ENCODE measurements at regions not wholly inside any gene's neighbourhood (a gene's known extent, or its start where the extent isn't known, plus 50 kb on each side); places are given as distances from the start of the nearest gene placed in this dataset.

DNA sequence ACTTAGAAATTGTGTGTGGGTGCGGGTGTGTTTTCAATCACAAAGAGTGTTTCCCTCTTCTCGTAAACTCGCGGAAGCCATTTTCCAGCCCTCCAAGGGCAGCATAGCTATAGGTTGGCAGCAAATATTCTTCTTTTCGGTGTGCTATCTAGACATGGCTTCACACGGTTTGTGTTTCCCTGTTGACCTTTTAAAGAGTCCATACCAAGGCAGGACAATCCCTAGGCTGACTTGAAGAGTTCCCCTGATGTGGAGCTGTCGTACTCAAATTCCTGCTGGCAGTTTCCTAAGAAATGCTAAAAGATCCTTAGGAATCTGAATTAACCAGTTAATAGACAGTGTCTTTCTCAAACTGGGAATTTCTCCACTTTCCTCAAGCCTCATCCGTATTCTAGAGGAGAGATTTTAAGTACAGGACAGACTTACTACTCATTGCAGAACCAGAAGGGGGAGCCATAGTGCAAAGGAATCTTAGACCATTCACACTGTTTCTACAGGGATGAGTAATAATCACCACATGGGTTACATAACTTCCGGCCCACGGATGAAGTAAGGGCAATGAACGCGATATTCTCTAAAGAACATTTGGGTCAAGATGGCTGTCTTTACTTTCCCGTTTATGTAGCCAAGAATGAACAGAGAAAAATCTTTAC lies 288.6 kb upstream of the ELAC2 start:
- DNase-seq (ENCODE audit: low read depth): peak; percentile 77

- no peak for DNase-seq (ENCODE audit: low read depth)
These were observed 285.2 kb upstream of the ELAC2 start for GRCh38 chr17:13302983-13303382.

GRCh38 chr17:13302419-13302818 lies 284.6 kb upstream of the ELAC2 start:
- no peak for DNase-seq (ENCODE audit: low read depth)

DNA sequence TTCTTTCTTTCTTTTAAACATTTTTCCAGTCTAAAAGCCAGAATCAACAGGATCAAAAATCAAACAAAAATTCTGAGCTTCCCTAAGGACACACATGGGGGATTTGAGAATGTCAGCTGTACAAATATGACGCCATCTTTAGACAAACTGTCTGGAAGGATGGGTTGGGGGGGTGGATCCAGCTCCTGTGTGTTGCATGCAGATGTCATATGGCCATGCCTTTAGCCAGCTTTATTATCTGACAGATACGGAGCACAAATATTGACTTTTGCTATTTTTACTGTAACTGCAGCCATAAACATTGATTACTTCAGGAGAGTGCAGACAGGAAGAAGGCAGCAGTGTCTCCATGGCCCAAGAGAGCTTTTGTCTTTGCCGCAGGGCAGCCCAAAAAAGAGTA lies 279.4 kb upstream of the ELAC2 start:
- DNase-seq (ENCODE audit: low read depth): no peak

DNA sequence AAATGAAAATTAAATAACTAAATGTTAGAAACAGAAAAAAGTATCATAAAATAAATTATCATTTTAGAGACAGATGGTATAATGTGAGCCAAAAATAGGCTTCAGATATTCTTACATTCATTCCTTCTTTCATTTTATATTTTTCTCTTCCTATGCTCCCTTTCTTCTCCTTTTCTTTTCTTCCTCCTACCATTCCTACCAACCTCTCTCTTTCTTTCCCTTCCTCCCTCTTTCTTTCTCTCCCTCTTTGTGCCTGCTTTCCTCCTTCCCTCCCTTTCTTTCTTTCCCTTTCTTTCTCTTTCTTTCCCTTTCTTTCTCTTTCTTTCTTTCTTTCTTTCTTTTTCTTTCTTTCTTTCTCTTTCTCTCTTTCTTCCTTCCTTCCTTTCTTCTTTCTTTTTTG lies 275.6 kb upstream of the ELAC2 start:
- no peak for DNase-seq (ENCODE audit: low read depth)

- no peak for DNase-seq (ENCODE audit: low read depth)
These were observed 274.5 kb upstream of the ELAC2 start for GRCh38 chr17:13292291-13292690.

DNA sequence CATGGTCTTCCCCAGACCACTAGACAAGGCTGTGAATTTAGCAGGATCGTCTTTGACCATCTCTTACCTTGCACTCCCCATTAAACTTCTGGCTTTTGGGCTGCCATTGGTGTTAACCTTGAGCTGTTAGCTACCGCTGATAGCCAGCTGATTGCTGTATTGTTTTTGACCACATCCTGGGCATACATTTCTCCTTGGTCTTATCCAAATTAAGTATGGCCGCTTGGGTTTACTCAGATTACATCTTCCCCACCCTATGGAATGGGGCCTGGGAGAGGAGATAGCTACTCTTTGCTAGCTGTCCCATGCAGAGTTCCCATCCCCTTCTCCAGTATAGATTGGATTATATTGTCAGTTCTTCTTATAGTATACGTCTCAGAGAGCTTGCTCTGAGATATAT lies 270.4 kb upstream of the ELAC2 start:
- DNase-seq (ENCODE audit: low read depth): no peak

DNA sequence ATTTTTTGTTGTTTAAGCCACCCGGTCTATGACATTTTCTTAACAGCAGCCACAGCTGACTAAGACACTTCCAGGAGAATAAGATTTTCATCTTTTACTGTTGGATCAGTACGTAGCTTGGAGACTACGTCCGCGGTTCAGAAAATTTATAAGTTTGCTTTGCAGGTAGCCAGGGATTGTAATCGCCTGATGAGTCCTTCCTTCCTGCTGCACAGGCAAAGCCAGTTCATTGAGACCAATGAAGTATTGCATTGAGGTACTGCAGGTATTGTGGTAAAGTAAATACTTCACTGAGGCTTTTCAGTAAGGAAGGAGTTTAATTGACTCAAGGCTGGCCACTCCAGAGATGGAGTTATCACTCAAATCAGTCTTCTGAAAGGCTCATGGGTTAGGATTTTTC lies 269.4 kb upstream of the ELAC2 start:
- no peak for DNase-seq (ENCODE audit: low read depth)

GRCh38 chr17:13283606-13284005 lies 265.8 kb upstream of the ELAC2 start:
- DNase-seq (ENCODE audit: low read depth): no peak

DNA sequence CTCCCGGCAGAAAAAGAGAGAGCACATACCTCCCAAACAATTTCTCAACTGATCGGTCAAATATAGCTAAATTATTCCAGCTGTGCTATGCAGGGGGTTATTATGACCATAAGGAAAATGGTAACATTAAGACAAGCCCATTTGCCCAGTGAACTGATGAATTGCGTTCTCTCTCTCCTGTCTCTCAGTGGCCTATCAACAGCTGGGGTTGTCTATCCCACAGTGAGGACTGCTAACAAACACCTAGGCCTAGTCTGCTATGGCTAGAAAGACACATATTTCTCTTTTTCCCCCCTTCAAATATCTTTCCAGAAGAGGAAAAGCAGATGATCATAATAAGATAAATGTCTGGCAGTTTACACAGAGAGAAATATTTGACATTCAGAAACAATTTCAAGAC lies 263.8 kb upstream of the ELAC2 start:
- no peak for DNase-seq (ENCODE audit: low read depth)

DNA sequence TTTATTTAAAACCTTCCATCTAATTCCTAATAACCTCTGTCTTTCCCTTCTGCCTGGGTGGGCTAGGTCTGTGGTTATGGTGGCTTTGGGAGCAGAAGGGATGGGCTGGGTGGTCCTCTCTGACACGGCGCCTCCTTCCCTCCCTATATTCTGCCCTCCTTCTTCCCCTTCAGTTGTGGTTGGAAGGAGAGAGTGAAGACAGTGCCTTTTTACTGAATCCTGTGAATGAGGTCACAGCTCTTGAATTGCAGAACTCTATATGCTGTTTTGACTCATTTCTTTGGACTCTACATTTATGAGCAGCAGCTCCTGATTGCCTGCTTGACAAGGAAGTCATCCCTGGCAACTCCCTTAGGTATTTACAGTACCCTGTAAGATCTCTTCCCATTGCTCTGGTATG lies 256.0 kb upstream of the ELAC2 start:
- peak; percentile 1 for DNase-seq (ENCODE audit: low read depth)

- no peak for DNase-seq (ENCODE audit: low read depth)
These were observed 254.5 kb upstream of the ELAC2 start for GRCh38 chr17:13272296-13272695.

- no peak for DNase-seq (ENCODE audit: low read depth)
These were observed 251.2 kb upstream of the ELAC2 start for GRCh38 chr17:13268791-13269595.

- no peak for DNase-seq (ENCODE audit: low read depth)
These were observed 248.8 kb upstream of the ELAC2 start for GRCh38 chr17:13266606-13267005.

- DNase-seq (ENCODE audit: low read depth): no peak
These were observed 247.5 kb upstream of the ELAC2 start for GRCh38 chr17:13265311-13265710.

DNA sequence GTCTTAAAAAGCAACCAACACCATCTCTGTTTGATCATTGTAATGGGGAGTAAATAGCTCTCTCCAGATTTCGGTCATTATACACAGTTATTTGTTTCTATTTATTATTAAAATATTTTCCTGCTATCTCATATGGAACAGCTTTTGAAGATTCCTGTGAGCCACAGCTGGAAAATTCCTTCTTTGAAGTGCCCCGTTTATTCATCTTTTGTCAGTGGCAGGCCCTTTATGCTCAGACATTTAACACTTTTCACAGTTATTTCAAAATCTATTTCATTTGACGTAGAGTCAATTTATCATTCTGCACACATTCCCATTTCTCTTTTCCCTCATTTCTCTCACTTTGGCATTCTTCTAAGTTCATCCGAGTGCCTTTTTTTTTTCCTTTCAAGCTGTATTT lies 245.9 kb upstream of the ELAC2 start:
- DNase-seq (ENCODE audit: low read depth): no peak

DNA sequence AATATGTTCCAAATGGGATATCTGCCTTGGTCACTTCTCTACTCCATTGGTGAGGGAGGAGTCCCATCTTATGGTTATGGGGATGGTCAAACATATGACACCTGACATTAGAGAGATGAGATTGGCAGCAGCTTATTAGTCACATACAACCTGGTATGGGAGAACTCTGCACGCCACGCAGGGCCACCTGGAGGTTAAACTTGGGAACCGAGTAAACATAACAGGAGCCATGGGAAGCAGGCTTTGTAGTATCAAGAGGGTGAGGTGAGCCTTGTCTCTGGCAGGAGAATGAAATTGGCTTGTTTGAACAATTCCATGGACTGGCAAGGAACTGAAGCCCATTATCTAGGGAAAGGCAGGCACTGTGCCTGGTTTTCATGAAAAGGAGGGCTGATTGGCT lies 238.7 kb upstream of the ELAC2 start:
- DNase-seq (ENCODE audit: low read depth): no peak

DNA sequence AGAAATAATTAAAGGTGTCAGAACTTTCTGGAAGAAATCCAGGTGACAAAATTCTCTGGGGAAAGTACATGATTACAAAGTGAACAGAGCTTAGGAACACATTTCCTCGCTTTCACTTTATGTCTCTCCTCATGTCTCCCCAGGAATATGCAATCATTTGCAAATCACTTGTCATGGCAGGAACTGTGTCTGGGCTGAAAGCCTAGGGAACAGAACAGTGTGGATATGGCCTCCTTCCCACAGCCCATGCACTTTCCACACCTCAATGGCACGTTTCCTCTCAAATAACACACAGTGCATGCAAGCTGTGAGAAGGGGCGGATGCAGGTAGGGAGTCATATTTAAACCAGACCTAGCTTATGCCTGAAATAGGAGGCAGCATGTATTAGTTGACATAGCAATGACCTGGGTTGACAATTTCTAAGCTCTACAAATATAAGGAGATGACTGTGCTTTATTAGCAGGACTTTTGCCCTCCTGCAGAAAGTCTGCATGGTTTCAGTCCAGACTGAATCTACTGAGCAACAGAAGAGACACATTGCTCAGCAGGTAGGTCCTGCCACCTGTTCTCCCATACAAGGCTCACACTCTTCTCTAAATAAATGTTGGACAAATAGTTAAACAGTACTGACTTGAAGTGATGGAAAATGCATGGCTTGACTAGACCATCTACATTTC lies 236.0 kb upstream of the ELAC2 start:
- DNase-seq (ENCODE audit: low read depth): no peak

DNA sequence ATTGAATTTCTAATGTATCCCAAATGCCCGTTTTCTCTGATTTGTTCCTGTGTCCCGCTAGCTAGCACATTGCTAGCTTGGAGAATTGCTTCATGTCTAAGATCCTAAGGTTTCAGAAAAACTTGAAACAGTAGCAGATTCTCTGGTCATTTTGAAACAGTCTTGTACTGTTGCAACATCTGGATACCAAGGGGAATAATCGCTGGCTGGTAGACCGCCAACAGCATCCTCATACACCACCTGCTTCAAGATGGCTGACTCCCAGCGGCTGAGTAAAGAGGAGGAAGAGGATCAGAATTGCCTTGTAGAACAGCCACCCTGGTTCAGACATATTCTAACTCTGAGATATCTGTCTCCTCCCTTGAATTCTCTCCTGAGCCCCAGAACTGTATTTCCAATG lies 226.7 kb upstream of the ELAC2 start:
- no peak for DNase-seq (ENCODE audit: low read depth)

DNA sequence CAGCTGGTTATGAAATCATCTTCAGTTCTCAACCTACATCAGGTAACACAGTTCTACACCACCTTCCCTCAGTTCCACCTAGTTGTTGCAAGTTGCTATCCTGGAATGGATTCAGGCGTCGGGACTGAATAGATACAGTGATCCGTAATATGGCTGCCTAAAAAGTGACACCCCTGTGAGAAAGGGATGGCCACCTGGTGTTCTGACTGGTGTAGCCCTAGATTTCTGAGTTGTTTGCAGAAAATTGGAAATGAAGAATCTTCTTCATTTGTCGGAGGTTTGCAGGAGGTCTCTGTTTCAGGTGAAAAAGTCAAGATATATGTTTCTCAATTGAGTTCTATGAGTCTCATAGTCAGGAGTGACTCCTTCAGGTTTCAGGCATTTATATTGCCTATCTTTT lies 225.8 kb upstream of the ELAC2 start:
- no peak for DNase-seq (ENCODE audit: low read depth)

DNA sequence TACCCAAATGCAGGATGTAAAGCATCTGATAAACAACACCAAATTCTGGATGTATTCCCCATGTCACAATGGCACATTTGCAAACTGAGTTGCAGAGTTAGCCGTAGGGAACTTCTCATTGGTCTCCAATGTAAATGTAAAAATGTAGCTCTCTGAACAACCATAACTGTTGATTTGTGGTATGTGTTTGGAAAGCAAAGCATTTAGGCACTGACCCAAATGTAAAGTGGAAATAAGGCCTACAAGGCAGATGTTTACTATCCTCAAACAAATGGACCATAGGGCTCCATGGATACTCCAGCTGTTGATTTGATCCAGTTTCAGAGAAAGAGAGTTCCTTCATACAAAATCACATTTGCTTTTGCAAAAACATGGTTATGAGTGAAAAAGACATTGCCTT lies 223.0 kb upstream of the ELAC2 start:
- DNase-seq (ENCODE audit: low read depth): no peak

DNA sequence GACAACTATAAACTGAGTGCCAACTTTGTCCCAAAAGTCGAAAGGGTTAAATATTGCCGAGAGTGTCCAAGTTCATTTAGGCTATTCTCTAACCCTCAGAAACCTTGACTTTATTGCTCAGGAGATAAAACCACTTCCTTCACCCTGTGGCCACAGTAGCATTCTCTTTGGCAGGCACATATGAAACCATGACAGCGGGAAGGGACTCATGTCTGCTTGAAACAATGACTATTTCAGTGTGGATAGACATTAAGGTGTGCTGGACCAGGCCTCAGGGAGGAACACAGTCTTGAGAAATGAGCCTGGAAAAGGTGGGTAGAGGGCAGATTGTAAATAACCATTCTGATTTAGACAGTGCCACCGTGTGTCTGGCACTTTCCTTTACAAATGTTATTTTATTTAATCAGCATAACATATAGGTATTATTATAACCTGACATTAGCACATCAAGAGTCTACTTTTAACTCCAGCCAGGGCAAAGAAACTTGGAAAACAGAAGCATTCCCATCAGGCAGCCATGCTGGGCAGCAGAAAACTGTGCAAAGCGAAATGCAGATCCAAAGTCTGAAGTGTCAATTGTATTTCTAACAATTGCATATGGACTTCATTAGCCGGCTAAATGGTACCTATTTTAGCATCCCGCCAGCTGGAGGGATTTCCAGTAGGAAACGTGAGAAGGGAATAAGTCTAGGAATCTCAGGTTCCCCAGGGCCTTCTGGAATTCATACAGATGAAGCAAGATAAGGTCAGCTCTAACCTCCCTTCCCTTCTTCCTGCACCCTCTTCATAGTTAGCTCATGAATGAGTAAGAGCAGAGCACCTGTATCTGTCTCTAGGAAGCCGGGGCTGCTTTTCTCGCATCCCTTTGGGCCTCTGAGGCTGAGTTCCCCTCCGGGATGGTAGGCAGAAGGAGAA lies 212.8 kb upstream of the ELAC2 start:
- DNase-seq (ENCODE audit: low read depth): peak; percentile 33

All from M059J (cell line).